GM19468 (cell line): ENCODE measurements at regions not wholly inside any gene's neighbourhood (a gene's known extent, or its start where the extent isn't known, plus 50 kb on each side); places are given as distances from the start of the nearest gene placed in this dataset.

Experiments used
- ATAC-seq: cut with Tn5 transposase; IDR thresholded peaks from one replicate; pipeline ENCODE4 v1.9.1; 2021; ENCODE audit warnings: mild to moderate bottlenecking, moderate library complexity, moderate number of reproducible peaks; ENCODE audit not compliant: unreplicated experiment; ENCODE audit errors: extremely low read depth

- no peak for ATAC-seq
Measured at GRCh38 chr14:89504091-89504490, 87.1 kb upstream of the FOXN3 start.

- no peak for ATAC-seq
Measured at GRCh38 chr14:89503431-89503996, 86.5 kb upstream of the FOXN3 start.

DNA sequence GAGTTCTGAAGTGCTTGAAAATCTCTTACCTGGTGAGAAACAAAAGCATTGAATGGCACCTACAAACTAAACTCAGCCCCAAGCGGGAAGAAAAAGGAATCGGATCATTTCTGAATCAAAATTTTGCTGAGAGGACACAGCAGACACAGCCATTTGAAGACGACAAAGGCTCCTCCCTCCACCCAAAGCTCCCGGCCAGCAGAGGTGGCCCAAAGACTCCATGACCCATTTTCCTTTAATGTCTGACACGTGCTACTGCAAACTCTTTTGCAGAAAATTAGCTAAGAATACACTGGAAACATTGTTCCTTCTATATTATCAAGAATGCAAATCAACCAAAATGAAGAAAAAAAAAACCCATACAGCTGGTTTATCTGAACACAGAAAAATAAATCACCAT, 85.9 kb upstream of the FOXN3 start:
- ATAC-seq, result no peak

DNA sequence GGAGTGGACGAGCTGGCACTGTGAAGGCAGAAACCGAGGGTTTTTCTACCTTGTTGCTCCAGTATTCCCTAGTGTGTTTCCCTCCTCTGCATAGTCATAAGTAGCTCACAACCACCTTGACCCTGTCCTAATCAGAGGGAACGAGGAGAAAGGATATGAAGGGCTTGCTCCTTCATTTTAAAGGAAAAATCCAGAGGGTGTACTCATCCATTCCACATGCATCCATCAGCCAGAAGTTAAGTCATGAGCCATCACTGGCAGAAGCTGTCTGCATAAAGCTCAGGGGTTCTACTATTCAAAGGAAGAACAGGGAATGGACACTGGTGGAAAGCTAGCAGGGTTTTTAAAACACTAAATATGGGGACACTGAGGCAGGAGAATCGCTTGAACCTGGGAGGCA, 84.3 kb upstream of the FOXN3 start:
- ATAC-seq, result no peak

DNA sequence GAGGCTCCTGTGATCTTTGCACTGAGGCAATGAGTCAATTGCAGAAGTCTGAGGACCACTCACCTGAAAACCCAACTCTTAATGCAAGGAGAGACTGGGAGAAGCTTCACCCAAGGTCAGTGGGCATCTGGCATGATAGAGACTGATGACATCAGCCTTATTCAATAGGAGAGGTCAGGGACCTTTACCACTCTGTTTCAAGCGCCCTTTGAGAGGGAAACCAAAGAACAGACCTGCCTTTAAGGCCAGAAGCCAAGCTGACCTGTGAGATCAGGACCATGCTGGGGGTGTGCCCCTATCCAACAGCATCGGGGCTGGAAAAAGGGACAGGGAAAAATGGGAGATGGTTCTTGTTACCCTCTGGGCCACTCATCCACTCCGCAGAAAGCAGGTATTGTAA, 83.3 kb upstream of the FOXN3 start:
- ATAC-seq, result no peak

DNA sequence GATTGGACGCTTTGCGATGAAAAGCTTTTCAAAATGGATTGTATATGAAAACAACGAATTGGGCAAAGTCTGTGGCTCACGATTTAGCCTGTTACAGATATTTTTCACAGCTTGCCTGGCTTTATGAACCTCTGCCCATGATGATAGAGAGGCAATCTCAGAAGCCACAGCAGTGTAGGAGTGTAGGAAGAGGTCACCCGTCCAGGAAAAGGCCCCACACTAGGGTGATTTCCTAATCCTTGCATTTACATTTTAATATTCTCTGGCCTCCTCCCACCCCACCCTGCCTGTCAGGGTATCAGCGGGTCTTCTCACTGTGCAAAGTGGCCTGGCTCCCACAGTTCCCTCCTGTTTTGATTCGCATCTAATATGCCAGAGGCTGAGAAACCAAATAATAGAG, 81.8 kb upstream of the FOXN3 start:
- no peak for ATAC-seq

DNA sequence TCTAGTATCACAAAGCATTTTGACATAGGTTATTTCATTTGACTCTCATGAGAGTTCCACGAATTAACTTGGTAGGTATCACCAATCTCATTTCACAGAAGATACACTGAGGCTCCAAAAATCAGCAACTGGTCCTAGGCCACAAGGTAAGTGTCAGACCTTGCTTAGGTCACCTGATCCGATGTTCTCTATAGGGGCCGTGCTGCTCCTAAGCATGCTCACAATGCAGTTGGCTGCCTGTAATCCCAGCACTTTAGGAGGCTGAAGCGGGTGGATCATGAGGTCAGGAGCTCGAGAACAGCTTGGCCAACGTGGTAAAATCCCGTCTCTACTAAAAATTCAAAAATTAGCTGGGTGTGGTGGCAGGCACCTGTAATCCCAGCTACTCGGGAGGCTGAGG, 78.7 kb upstream of the FOXN3 start:
- ATAC-seq, result no peak

GRCh38 chr14:89493877-89494634, 77.0 kb upstream of the FOXN3 start:
- ATAC-seq, result peak; percentile 86

DNA sequence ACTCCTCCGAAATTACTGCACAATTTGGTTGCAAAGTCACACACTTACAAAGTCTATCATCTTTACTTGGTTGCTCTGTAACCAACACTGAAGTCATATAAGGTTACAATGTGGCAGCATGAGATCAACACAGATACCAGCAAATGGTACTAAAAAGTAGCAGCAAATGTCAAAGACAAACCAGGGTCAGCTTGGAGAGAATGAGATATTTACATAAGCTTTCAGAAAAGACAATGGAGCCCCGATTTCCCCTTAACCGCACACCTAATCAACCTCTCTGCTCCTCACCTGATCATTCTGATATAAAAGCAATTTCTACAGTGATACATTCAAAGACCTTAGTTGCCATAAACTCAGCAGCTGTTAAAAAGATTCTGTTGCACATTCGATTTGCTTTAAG, 76.4 kb upstream of the FOXN3 start:
- no peak for ATAC-seq

DNA sequence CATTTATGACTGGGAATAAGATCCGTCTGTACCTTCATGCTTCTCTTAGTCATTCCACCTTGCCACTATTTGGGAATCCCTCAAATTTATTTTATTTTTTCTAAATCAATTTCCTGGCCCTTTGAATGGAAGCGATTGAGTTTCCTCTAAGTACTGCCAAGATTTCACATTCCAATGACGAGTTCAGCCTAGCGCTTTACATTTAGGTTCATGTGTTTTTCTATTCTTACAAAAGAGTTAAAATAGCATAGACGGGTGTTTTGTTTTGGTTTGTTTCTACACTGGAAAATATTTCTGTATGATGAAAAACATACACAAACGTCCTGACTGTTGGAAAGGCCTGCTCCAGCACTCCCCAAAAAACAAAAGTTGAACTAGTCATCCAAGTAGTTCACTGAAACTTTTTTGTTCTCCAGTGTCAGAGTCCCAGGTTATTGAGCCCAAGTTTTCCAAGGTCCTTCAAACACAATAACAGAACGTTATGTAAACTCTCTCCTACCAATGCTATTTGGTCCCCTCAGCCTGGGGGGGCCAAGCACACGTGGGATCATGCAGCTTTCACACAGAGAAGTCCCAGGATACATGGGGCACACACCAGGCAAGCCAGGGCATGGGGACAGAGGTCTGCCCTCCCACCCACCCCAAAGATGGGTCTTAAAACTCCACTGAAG, 74.8 kb upstream of the FOXN3 start:
- no peak for ATAC-seq

GRCh38 chr14:89490466-89490865, 73.4 kb upstream of the FOXN3 start:
- ATAC-seq, result no peak

- no peak for ATAC-seq
Measured at GRCh38 chr14:89489761-89490437, 72.9 kb upstream of the FOXN3 start.

DNA sequence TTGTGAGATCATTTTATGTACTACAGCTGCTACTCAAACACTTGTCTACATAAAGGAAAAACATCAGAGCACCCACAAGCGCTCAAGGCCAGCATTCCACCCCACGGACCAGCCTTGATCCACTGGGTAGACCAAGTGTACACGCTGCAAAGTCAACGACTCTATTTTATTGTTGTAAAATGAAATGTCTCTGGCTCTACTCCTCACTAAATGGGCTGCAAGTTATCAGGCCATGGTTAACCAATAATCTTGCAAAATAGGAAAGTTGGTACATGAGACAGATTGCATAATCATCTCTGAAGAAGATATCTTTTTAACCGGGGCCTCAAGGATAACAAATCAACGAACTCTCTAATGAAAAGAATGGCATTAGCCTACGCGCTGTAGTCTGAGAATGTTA, 69.9 kb upstream of the FOXN3 start:
- ATAC-seq, result no peak

- no peak for ATAC-seq
Measured at GRCh38 chr14:89486505-89486904, 69.5 kb upstream of the FOXN3 start.

DNA sequence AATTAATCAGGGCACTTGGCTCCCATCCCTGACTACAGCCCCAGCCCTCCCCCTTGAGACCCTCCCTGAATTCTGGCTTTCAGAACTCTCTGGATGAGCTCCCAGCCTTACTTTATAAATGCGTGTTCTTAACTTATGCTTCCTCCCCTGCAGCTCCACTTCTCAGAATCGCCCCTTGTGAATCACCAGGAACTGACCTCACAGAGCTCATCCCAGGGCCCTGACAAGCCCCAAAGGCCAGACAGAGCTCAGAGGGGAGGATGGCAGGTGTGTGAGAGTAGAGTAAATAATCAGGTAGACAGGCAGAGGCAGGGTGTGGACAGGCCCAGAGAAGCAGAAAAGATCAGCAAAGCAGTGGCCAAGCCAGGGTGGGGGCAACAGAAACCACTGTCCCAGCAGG, 68.2 kb upstream of the FOXN3 start:
- ATAC-seq, result no peak

- no peak for ATAC-seq
Measured at GRCh38 chr14:89484051-89484844, 67.2 kb upstream of the FOXN3 start.

- no peak for ATAC-seq
Measured at GRCh38 chr14:89481196-89481595, 64.2 kb upstream of the FOXN3 start.

DNA sequence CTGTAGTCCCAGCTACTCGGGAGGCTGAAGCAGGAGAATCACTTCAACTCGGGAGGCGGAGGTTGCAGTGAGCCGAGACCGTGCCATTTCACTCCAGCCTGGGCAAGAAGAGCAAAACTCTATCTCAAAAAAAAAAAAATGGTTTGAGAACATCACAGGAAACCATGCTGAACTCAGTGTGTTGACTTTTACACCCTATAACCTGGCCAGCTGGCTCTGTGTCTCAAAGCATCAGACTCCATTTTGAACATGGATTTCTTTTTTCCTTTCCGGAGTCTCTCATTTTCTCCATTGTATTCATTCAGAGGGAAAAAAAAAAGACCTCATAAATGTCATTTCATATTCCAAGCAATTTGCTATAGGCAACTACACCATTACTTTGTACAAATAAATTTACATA, 63.2 kb upstream of the FOXN3 start:
- no peak for ATAC-seq

DNA sequence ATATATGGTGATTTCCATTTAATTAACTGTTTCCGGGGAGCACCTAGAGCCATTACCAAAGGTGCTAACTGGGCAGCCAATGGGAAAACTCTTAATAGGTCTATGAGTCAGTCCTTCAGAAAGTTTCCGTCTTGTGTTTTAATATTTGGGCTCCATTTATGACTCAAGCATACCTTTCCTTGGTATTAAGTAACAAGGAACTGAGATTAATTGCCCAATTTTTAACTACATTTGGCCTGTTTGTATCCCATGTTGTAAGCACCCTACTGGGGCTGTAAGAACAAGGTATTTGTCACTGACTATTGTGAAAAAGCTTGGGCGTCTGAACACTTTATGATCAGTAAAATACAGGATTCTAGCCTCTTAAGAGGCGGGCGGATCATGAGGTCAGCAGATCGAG, 62.8 kb upstream of the FOXN3 start:
- no peak for ATAC-seq

DNA sequence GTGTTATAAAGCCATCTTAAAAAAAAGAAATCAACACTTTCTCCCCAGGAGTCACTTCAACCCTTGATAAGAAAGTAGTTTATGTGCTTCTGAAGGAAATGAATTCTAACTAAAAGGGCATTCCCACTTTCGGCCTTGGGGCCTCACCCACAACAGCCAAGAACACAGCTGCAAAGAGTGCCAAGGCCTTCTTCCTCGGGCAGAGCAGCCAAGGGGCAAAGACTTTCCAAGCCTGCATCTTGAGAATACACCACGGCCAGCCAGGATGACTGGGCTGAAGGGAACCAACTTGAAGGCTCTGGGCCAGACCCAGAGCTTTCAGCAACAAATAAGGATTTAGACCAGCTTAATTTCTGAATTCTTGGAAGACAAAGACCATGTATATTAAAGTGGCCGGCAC, 60.4 kb upstream of the FOXN3 start:
- no peak for ATAC-seq
